OCI-LY1 (cell line): ENCODE measurements at regions not wholly inside any gene's neighbourhood (a gene's known extent, or its start where the extent isn't known, plus 50 kb on each side); places are given as distances from the start of the nearest gene placed in this dataset.

Source experiments
- H2AFZ ChIP-seq: fragments of 200-600 bp; sonication (generic), shearing (Covaris generic); 2 replicates; pipeline ENCODE4 v1.6.0; 2014; ENCODE audit warnings: antibody characterized with exemption, mild to moderate bottlenecking, low read length
- H3F3A ChIP-seq: fragments of 200-600 bp; sonication (generic), shearing (Covaris generic); 2 replicates; pipeline ENCODE4 v1.6.0; 2014; ENCODE audit warnings: mild to moderate bottlenecking, antibody characterized with exemption, low read length, moderate library complexity; ENCODE audit not compliant: insufficient read depth
- H3K27ac ChIP-seq: fragments of 200-600 bp; sonication (generic); 2 replicates; pipeline ENCODE4 v1.5.1; 2014; ENCODE audit warnings: low read length, mixed run types, mild to moderate bottlenecking, low read depth; ENCODE audit not compliant: poor library complexity, severe bottlenecking
- H3K27me3 ChIP-seq: fragments of 200-600 bp; sonication (generic); 2 replicates; pipeline ENCODE4 v1.6.0; 2014; ENCODE audit warnings: antibody characterized with exemption, mild to moderate bottlenecking, low read length, moderate library complexity; ENCODE audit not compliant: insufficient read depth
- H3K36me3 ChIP-seq: fragments of 200-600 bp; sonication (generic); 2 replicates; pipeline ENCODE4 v1.6.1; 2014; ENCODE audit warnings: mild to moderate bottlenecking, antibody characterized with exemption, low read length, moderate library complexity, mixed read lengths; ENCODE audit not compliant: insufficient read depth
- H3K4me1 ChIP-seq: fragments of 200-600 bp; sonication (generic); 2 replicates; pipeline ENCODE4 v1.5.1; 2014; ENCODE audit warnings: mild to moderate bottlenecking, low read length, moderate library complexity; ENCODE audit not compliant: insufficient read depth, severe bottlenecking
- H3K4me2 ChIP-seq: fragments of 200-600 bp; sonication (generic), shearing (Covaris generic); 2 replicates; pipeline ENCODE4 v1.6.1; 2014; ENCODE audit warnings: low read length
- H3K4me3 ChIP-seq: fragments of 200-600 bp; sonication (generic); 2 replicates; pipeline ENCODE4 v1.5.1; 2014; ENCODE audit warnings: low read length, low read depth, mild to moderate bottlenecking, mixed read lengths; ENCODE audit not compliant: poor library complexity, severe bottlenecking
- H3K79me2 ChIP-seq: fragments of 200-600 bp; shearing (Covaris generic); 2 replicates; pipeline ENCODE4 v1.6.1; 2016; ENCODE audit warnings: mixed run types, low read length, mixed read lengths; ENCODE audit not compliant: insufficient read depth
- H3K9ac ChIP-seq: fragments of 200-600 bp; sonication (generic), shearing (Covaris generic); 2 replicates; pipeline ENCODE4 v1.6.1; 2014; ENCODE audit warnings: mild to moderate bottlenecking, low read length, mixed read lengths
- H3K9me2 ChIP-seq: fragments of 200-600 bp; sonication (generic), shearing (Covaris generic); 2 replicates; pipeline ENCODE4 v1.6.1; 2014; ENCODE audit warnings: low read depth, mild to moderate bottlenecking, low read length, mixed read lengths
- H3K9me3 ChIP-seq: fragments of 200-600 bp; shearing (Covaris generic); 2 replicates; pipeline ENCODE4 v1.6.1; 2014; ENCODE audit warnings: low read length, mixed read lengths
- H4K20me1 ChIP-seq: fragments of 200-600 bp; sonication (generic), shearing (Covaris generic); 2 replicates; pipeline ENCODE4 v1.6.0; 2016; ENCODE audit warnings: mild to moderate bottlenecking, low read length; ENCODE audit not compliant: insufficient read depth
- CTCF ChIP-seq: fragments of 200-600 bp; sonication (generic), shearing (Covaris generic); IDR thresholded peaks from 2 replicates; pipeline ENCODE4 v1.5.1; 2017; ENCODE audit warnings: mild to moderate bottlenecking, antibody characterized with exemption, low read length, moderate library complexity, mixed read lengths
- EZH2 ChIP-seq: fragments of 200-600 bp; sonication (generic), shearing (Covaris generic); IDR thresholded peaks from 2 replicates; pipeline ENCODE4 v1.8.0; 2017; ENCODE audit warnings: borderline replicate concordance, mixed run types, mild to moderate bottlenecking, antibody characterized with exemption, low read length, moderate library complexity, mixed read lengths

GRCh38 chrX:22698151-22698550, 301.6 kb upstream of the DDX53 start:
- Histone ChIP-seq H3K9ac (no peak overlapping the region), H3K4me1 (no peaks in the 10 kb centered on the region), H2AFZ (no peak overlapping the region), H3K9me2 (no peaks in the 10 kb centered on the region), H3K27ac (no peak overlapping the region), H3K27me3 (no peaks in the 10 kb centered on the region), H4K20me1 (no peaks in the 10 kb centered on the region), H3F3A (no peaks in the 10 kb centered on the region), H3K36me3 (no peaks in the 10 kb centered on the region), H3K79me2 (no peaks in the 10 kb centered on the region), H3K4me3 (no peak overlapping the region), H3K4me2 (no peak overlapping the region), H3K9me3 (no peaks in the 10 kb centered on the region)
- TF ChIP-seq CTCF (no peak), EZH2 (no peak)

GRCh38 chrX:22699581-22700091, 300.1 kb upstream of the DDX53 start:
- Histone ChIP-seq H3K4me3 (no peak overlapping the region), H3K4me2 (no peak overlapping the region), H3K9me3 (no peaks in the 10 kb centered on the region), H3K9me2 (no peaks in the 10 kb centered on the region), H3K36me3 (no peaks in the 10 kb centered on the region), H2AFZ (no peak overlapping the region), H3K79me2 (no peaks in the 10 kb centered on the region), H4K20me1 (no peaks in the 10 kb centered on the region), H3K27me3 (no peaks in the 10 kb centered on the region), H3F3A (no peaks in the 10 kb centered on the region), H3K27ac (no peak overlapping the region), H3K9ac (no peak overlapping the region), H3K4me1 (no peaks in the 10 kb centered on the region)
- TF ChIP-seq EZH2, result no peak

GRCh38 chrX:22712942-22713341, 286.8 kb upstream of the DDX53 start:
- Histone ChIP-seq H3K27ac (no peak overlapping the region), H3K9me2 (no peaks in the 10 kb centered on the region), H4K20me1 (no peaks in the 10 kb centered on the region), H3K9ac (no peak overlapping the region), H3K4me1 (no peaks in the 10 kb centered on the region), H3K27me3 (no peaks in the 10 kb centered on the region), H3K4me3 (no peak overlapping the region), H3K4me2 (no peak overlapping the region), H3K36me3 (no peaks in the 10 kb centered on the region), H2AFZ (no peak overlapping the region), H3F3A (no peaks in the 10 kb centered on the region), H3K79me2 (no peaks in the 10 kb centered on the region), H3K9me3 (no peaks in the 10 kb centered on the region)
- TF ChIP-seq CTCF, result no peak
- TF ChIP-seq EZH2, result no peak

GRCh38 chrX:22730542-22730941, 269.2 kb upstream of the DDX53 start:
- TF ChIP-seq EZH2 (no peak), CTCF (no peak)
- Histone ChIP-seq H3K9me2 (no peaks in the 10 kb centered on the region), H4K20me1 (no peaks in the 10 kb centered on the region), H3K9ac (no peak overlapping the region), H3K4me2 (no peak overlapping the region), H3K79me2 (no peaks in the 10 kb centered on the region), H3K4me3 (no peak overlapping the region), H3K27ac (no peak overlapping the region), H3K36me3 (no peaks in the 10 kb centered on the region), H2AFZ (no peak overlapping the region), H3K9me3 (no peaks in the 10 kb centered on the region), H3K4me1 (no peaks in the 10 kb centered on the region), H3K27me3 (no peaks in the 10 kb centered on the region), H3F3A (no peaks in the 10 kb centered on the region)
